Umbilical cord (tissue), 1 donor: ENCODE measurements at regions not wholly inside any gene's neighbourhood (a gene's known extent, or its start where the extent isn't known, plus 50 kb on each side); places are given as distances from the start of the nearest gene placed in this dataset.

Experiments used
- DNase-seq: peaks from one replicate; pipeline ENCODE4 v3.0.0-alpha.2; 2015; ENCODE audit warnings: low spot score

- DNase-seq, result no peak
Observed at GRCh38 chr5:85168474-85168873, 783.8 kb upstream of the EDIL3 start.

GRCh38 chr5:85170183-85170582, 785.5 kb upstream of the EDIL3 start:
- no peak for DNase-seq

GRCh38 chr5:85173469-85173868, 788.8 kb upstream of the EDIL3 start:
- no peak for DNase-seq

GRCh38 chr5:85182344-85182743, 797.7 kb upstream of the EDIL3 start:
- no peak for DNase-seq

- no peak for DNase-seq
Observed at GRCh38 chr5:85204289-85204688, 819.6 kb upstream of the EDIL3 start.

GRCh38 chr5:85205430-85205829, 820.8 kb upstream of the EDIL3 start:
- no peak for DNase-seq

- no peak for DNase-seq
Observed at GRCh38 chr5:85225388-85225787, 840.7 kb upstream of the EDIL3 start.

GRCh38 chr5:85249204-85249603, 864.5 kb upstream of the EDIL3 start:
- DNase-seq, result no peak

GRCh38 chr5:85263125-85263524, 878.4 kb upstream of the EDIL3 start:
- no peak for DNase-seq

- DNase-seq, result no peak
Observed at GRCh38 chr5:85266692-85267091, 882.0 kb upstream of the EDIL3 start.

- no peak for DNase-seq
Observed at GRCh38 chr5:85268194-85268593, 883.5 kb upstream of the EDIL3 start.

GRCh38 chr5:85278193-85278592, 893.5 kb upstream of the EDIL3 start:
- no peak for DNase-seq

- DNase-seq, result no peak
Observed at GRCh38 chr5:85288914-85289313, 904.2 kb upstream of the EDIL3 start.

GRCh38 chr5:85293145-85293785, 908.6 kb upstream of the EDIL3 start:
- peak; percentile 38 for DNase-seq

- DNase-seq, result no peak
Observed at GRCh38 chr5:85304524-85304923, 919.8 kb upstream of the EDIL3 start.

GRCh38 chr5:85305766-85306165, 921.1 kb upstream of the EDIL3 start:
- DNase-seq, result no peak

GRCh38 chr5:85311536-85311935, 926.9 kb upstream of the EDIL3 start:
- DNase-seq, result no peak

- DNase-seq, result no peak
Observed at GRCh38 chr5:85320495-85320894, 935.8 kb upstream of the EDIL3 start.

- no peak for DNase-seq
Observed at GRCh38 chr5:85333276-85333675, 948.6 kb upstream of the EDIL3 start.

- no peak for DNase-seq
Observed at GRCh38 chr5:85337435-85337834, 952.8 kb upstream of the EDIL3 start.

GRCh38 chr5:85340790-85341189, 956.1 kb upstream of the EDIL3 start:
- no peak for DNase-seq

GRCh38 chr5:85345818-85346217, 961.1 kb upstream of the EDIL3 start:
- DNase-seq, result no peak

- DNase-seq, result no peak
Observed at GRCh38 chr5:85357309-85357708, 972.6 kb upstream of the EDIL3 start.

GRCh38 chr5:85375525-85375924, 990.8 kb upstream of the EDIL3 start:
- DNase-seq, result no peak
